Stimulated activated naive B cell treated with anti-CD40 and anti-IgM and Interleukin-4, amounts not matched to agents 10 μg/mL and 1 μg/mL and 100 μg/mL, for 72 hours (primary cell): ENCODE measurements at regions not wholly inside any gene's neighbourhood (a gene's known extent, or its start where the extent isn't known, plus 50 kb on each side); places are given as distances from the start of the nearest gene placed in this dataset.
"Not testable (repeated sequence)": the region's sequence is repeated elsewhere in the genome, so short reads cannot be mapped to it uniquely, and the experiment has no call there.

ENCODE experiments used
- ATAC-seq, 2 donors: fragments of 150-1000 bp; cut with Tn5 transposase; replicated peaks; 2 replicates each; pipeline ENCODE4 v1.10.0; 2021; ENCODE audit warnings: moderate library complexity in 1 of 2
- DNase-seq: peaks from one replicate; pipeline ENCODE4 v3.0.0; 2021
- H3K27ac Mint-ChIP-seq: one replicate; pipeline ENCODE4 v1.8.0; 2022; ENCODE audit warnings: mild to moderate bottlenecking, mixed read lengths
- H3K27me3 Mint-ChIP-seq, 2 donors: one replicate each; pipeline ENCODE4 v1.8.0; 2022; ENCODE audit warnings: mixed read lengths in 2 of 2
- H3K36me3 Mint-ChIP-seq, 2 donors: one replicate each; pipeline ENCODE4 v1.8.0; 2022; ENCODE audit warnings: mixed read lengths in 2 of 2, mild to moderate bottlenecking in 1 of 2
- H3K4me1 Mint-ChIP-seq, 2 donors: one replicate each; pipeline ENCODE4 v1.8.0; 2022; ENCODE audit warnings: mixed read lengths in 2 of 2, mild to moderate bottlenecking in 1 of 2
- H3K4me3 Mint-ChIP-seq, 2 donors: one replicate each; pipeline ENCODE4 v1.8.0; 2022; ENCODE audit warnings: mild to moderate bottlenecking in 2 of 2, mixed read lengths in 2 of 2, moderate library complexity in 1 of 2
- H3K9me3 Mint-ChIP-seq, 2 donors: one replicate each; pipeline ENCODE4 v1.8.0; 2022; ENCODE audit warnings: mixed read lengths in 2 of 2, mild to moderate bottlenecking in 1 of 2

DNA sequence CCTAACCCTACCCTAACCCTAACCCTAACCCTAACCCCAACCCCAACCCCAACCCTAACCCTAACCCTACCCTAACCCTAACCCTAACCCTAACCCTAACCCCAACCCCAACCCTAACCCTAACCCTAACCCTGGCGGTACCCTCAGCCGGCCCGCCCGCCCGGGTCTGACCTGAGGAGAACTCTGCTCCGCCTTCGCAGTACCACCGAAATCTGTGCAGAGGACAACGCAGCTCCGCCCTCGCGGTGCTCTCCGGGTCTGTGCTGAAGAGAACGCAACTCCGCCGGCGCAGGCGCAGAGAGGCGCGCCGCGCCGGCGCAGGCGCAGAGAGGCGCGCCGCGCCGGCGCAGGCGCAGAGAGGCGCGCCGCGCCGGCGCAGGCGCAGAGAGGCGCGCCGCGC is 56.1 kb upstream of the IQSEC3 start:
- H3K36me3 Mint-ChIP-seq, H3K9me3 Mint-ChIP-seq, H3K4me1 Mint-ChIP-seq, H3K4me3 Mint-ChIP-seq, H3K27me3 Mint-ChIP-seq, DNase-seq, ATAC-seq, H3K27ac Mint-ChIP-seq: not testable (repeated sequence)

DNA sequence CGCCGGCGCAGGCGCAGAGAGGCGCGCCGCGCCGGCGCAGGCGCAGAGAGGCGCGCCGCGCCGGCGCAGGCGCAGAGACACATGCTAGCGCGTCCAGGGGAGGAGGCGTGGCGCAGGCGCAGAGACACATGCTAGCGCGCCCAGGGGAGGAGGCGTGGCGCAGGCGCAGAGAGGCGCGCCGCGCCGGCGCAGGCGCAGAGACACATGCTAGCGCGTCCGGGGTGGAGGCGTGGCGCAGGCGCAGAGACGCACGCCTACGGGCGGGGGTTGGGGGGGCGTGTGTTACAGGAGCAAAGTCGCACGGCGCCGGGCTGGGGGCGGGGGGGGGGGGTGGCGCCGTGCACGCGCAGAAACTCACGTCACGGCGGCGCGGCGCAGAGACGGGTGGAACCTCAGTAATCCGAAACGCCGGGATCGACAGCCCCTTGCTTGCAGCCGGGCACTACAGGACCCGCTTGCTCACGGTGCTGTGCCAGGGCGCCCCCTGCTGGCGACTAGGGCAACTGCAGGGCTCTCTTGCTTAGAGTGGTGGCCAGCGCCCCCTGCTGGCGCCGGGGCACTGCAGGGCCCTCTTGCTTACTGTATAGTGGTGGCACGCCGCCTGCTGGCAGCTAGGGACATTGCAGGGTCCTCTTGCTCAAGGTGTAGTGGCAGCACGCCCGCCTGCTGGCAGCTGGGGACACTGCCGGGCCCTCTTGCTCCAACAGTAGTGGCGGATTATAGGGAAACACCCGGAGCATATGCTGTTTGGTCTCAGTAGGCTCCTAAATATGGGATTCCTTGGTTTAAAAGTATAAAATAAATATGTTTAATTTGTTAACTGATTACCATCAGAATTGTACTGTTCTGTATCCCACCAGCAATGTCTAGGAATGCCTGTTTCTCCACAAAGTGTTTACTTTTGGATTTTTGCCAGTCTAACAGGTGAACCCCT is 55.4 kb upstream of the IQSEC3 start:
- H3K4me3 Mint-ChIP-seq, DNase-seq, H3K9me3 Mint-ChIP-seq, H3K27ac Mint-ChIP-seq, ATAC-seq, H3K4me1 Mint-ChIP-seq, H3K27me3 Mint-ChIP-seq, H3K36me3 Mint-ChIP-seq: not testable (repeated sequence)

DNA sequence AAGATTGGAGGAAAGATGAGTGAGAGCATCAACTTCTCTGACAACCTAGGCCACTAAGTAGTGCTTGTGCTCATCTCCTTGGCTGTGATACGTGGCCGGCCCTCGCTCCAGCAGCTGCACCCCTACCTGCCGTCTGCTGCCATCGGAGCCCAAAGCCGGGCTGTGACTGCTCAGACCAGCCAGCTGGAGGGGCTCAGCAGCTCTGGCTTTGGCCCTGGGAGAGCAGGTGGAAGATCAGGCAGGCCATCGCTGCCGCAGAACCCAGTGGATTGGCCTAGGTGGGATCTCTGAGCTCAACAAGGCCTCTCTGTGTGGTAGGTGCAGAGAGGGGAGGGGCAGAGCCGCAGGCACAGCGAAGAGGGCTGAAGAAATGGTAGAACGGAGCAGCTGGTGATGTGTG is 54.3 kb upstream of the IQSEC3 start:
- H3K4me1 Mint-ChIP-seq, DNase-seq, H3K4me3 Mint-ChIP-seq, H3K36me3 Mint-ChIP-seq, ATAC-seq, H3K27me3 Mint-ChIP-seq, H3K9me3 Mint-ChIP-seq: not testable (repeated sequence)
- peak overlapping the region; percentile 25 for H3K27ac Mint-ChIP-seq

GRCh38 chr12:12725-13640 is 53.6 kb upstream of the IQSEC3 start:
- H3K4me1 Mint-ChIP-seq, H3K36me3 Mint-ChIP-seq, H3K9me3 Mint-ChIP-seq, ATAC-seq, H3K27me3 Mint-ChIP-seq, DNase-seq: not testable (repeated sequence)
- peak overlapping the region; percentile 63 for H3K27ac Mint-ChIP-seq
- H3K4me3 Mint-ChIP-seq: peak overlapping the region in 1 of 2 donors; percentile 32

GRCh38 chr12:13841-14240 is 52.7 kb upstream of the IQSEC3 start:
- not testable (repeated sequence) for H3K27ac Mint-ChIP-seq, H3K27me3 Mint-ChIP-seq

GRCh38 chr12:14696-15095 is 51.9 kb upstream of the IQSEC3 start:
- not testable (repeated sequence) for DNase-seq, H3K27ac Mint-ChIP-seq, H3K36me3 Mint-ChIP-seq, H3K27me3 Mint-ChIP-seq, H3K4me1 Mint-ChIP-seq, H3K9me3 Mint-ChIP-seq, ATAC-seq, H3K4me3 Mint-ChIP-seq

More at GRCh38 chr12:13841-14240, 52.7 kb upstream of the IQSEC3 start:
- H3K36me3 Mint-ChIP-seq, DNase-seq, ATAC-seq, H3K4me1 Mint-ChIP-seq, H3K9me3 Mint-ChIP-seq, H3K4me3 Mint-ChIP-seq: not testable (repeated sequence)

- not testable (repeated sequence) for H3K36me3 Mint-ChIP-seq, H3K9me3 Mint-ChIP-seq, DNase-seq, ATAC-seq, H3K27me3 Mint-ChIP-seq, H3K4me3 Mint-ChIP-seq, H3K27ac Mint-ChIP-seq, H3K4me1 Mint-ChIP-seq
Measured at GRCh38 chr12:15381-15780, 51.2 kb upstream of the IQSEC3 start.

GRCh38 chr12:16019-16418 is 50.5 kb upstream of the IQSEC3 start:
- not testable (repeated sequence) for ATAC-seq, H3K4me3 Mint-ChIP-seq, H3K27ac Mint-ChIP-seq, H3K9me3 Mint-ChIP-seq, DNase-seq, H3K27me3 Mint-ChIP-seq, H3K4me1 Mint-ChIP-seq
- H3K36me3 Mint-ChIP-seq: peaks cover 8 to 14% of the 10 kb centered on the region in 2 donors

GRCh38 chr12:16541-16940 is 50.0 kb upstream of the IQSEC3 start:
- not testable (repeated sequence) for ATAC-seq, H3K27ac Mint-ChIP-seq, H3K27me3 Mint-ChIP-seq, H3K4me1 Mint-ChIP-seq, DNase-seq, H3K4me3 Mint-ChIP-seq, H3K9me3 Mint-ChIP-seq
- H3K36me3 Mint-ChIP-seq: peaks cover 8 to 19% of the 10 kb centered on the region in 2 donors
